NB4 (cell line): ENCODE measurements at regions not wholly inside any gene's neighbourhood (a gene's known extent, or its start where the extent isn't known, plus 50 kb on each side); places are given as distances from the start of the nearest gene placed in this dataset.

ENCODE experiments used
- CTCF ChIP-seq: IDR thresholded peaks from one replicate; pipeline ENCODE4 v1.5.1; 2012; ENCODE audit warnings: low read depth, low read length
- MYC ChIP-seq: IDR thresholded peaks from 2 replicates; pipeline ENCODE4 v1.6.1; 2011; ENCODE audit warnings: low read depth, low read length
- POLR2A ChIP-seq: IDR thresholded peaks from 2 replicates; pipeline ENCODE4 v1.6.1; 2011; ENCODE audit warnings: mild to moderate bottlenecking; ENCODE audit not compliant: insufficient read length; ENCODE audit errors: extremely low read depth

DNA sequence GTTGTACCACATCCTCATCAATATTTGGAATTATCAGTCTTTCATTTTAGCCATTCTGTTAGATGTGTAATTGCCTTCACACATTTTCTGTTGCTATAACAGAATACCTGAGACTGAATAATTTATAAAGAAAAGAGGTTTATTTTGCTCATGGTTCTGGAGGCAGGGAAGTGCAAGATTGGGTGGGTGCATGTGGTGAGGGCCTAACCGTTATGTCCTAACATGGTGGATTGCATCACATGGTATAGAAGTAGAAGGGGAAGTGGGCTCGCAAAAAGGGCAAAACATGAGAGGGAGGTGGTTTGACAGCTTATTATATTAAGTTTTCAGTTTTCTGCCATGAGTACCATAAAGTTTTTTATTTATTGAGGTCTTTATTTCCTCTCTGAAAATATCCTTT, 452.0 kb downstream of the ARL4A start:
- no peak for TF ChIP-seq POLR2A
- TF ChIP-seq CTCF = no peak
- no peak for TF ChIP-seq MYC
